PC-3 (cell line): ENCODE measurements at regions not wholly inside any gene's neighbourhood (a gene's known extent, or its start where the extent isn't known, plus 50 kb on each side); places are given as distances from the start of the nearest gene placed in this dataset.

Experiments used
- EZH2 ChIP-seq: fragments of 300-600 bp; sonication (generic); IDR thresholded peaks from one replicate; pipeline ENCODE4 v1.6.1; 2017; ENCODE audit warnings: antibody characterized with exemption, mild to moderate bottlenecking, low read length; ENCODE audit not compliant: unreplicated experiment
- EZH2phosphoT487 ChIP-seq: fragments of 300-600 bp; sonication (generic); IDR thresholded peaks from 2 replicates; pipeline ENCODE4 v1.6.1; 2018; ENCODE audit warnings: mild to moderate bottlenecking, antibody characterized with exemption, low read length, borderline replicate concordance
- TF ChIP-seq, protein P1 (sequence below): fragments of 300-600 bp; sonication (generic); conservative IDR thresholded peaks from 2 replicates; pipeline ENCODE4 v1.5.1; 2017; ENCODE audit warnings: antibody characterized with exemption, low read depth, mild to moderate bottlenecking, low read length

DNA sequence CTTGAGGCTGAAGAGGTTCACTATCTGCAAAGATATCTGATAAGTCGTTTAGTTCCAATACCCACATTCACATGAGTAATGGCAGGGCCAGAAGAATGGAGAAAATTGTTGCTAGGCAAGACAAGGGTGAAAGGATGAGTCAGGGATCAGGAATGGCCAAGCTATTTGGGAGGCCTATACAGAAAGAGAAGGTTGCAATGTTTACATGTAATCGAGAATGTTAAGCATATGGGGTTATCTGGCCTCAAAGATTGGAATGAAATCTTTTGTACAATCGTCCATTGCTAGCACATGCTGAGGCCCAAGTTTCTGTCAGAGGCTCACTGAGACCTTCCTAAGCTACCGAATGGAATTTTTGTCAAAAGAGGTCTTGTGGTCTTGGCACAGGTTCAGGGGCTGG lies 299.9 kb upstream of the PLD5 start:
- TF ChIP-seq, protein P1, sequence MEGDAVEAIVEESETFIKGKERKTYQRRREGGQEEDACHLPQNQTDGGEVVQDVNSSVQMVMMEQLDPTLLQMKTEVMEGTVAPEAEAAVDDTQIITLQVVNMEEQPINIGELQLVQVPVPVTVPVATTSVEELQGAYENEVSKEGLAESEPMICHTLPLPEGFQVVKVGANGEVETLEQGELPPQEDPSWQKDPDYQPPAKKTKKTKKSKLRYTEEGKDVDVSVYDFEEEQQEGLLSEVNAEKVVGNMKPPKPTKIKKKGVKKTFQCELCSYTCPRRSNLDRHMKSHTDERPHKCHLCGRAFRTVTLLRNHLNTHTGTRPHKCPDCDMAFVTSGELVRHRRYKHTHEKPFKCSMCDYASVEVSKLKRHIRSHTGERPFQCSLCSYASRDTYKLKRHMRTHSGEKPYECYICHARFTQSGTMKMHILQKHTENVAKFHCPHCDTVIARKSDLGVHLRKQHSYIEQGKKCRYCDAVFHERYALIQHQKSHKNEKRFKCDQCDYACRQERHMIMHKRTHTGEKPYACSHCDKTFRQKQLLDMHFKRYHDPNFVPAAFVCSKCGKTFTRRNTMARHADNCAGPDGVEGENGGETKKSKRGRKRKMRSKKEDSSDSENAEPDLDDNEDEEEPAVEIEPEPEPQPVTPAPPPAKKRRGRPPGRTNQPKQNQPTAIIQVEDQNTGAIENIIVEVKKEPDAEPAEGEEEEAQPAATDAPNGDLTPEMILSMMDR = no peak
- TF ChIP-seq EZH2 (no peak), EZH2phosphoT487 (no peak)
